WTC11 (cell line): ENCODE measurements at regions not wholly inside any gene's neighbourhood (a gene's known extent, or its start where the extent isn't known, plus 50 kb on each side); places are given as distances from the start of the nearest gene placed in this dataset.

ENCODE experiments used
- ATAC-seq: fragments of 200-7000 bp; cut with Tn5 transposase; 2 replicates; pipeline ENCODE4 v1.10.0; 2021; ENCODE audit warnings: mild to moderate bottlenecking, moderate library complexity
- CTCF ChIA-PET: fragments of 300-600 bp; sonication (Branson Sonifier 250); formaldehyde crosslinking; loops from one replicate; lab custom pipeline; 2021; ENCODE audit warnings: antibody characterized with exemption; lab: Charles Lee
- POLR2A ChIA-PET: fragments of 350-600 bp; sonication (Branson Sonifier 250); formaldehyde crosslinking; loops from one replicate; lab custom pipeline; 2021; ENCODE audit warnings: antibody characterized with exemption; lab: Charles Lee
- DNase-seq: peaks from one replicate; pipeline ENCODE4 v3.0.0; 2021; ENCODE audit warnings: low spot score
- H3K27ac Mint-ChIP-seq: 2 replicates; pipeline ENCODE4 v1.8.0; 2021; ENCODE audit warnings: mixed read lengths
- H3K27me3 Mint-ChIP-seq: 2 replicates; pipeline ENCODE4 v1.8.0; 2021; ENCODE audit warnings: low read depth, mild to moderate bottlenecking, moderate library complexity, mixed read lengths
- H3K36me3 Mint-ChIP-seq: 2 replicates; pipeline ENCODE4 v1.8.0; 2021; ENCODE audit warnings: mixed read lengths
- H3K4me1 Mint-ChIP-seq: 2 replicates; pipeline ENCODE4 v1.8.0; 2022; ENCODE audit warnings: mixed read lengths
- H3K4me3 Mint-ChIP-seq: 2 replicates; pipeline ENCODE4 v1.8.0; 2021; ENCODE audit warnings: mild to moderate bottlenecking, moderate library complexity, mixed read lengths
- H3K9me3 Mint-ChIP-seq: 2 replicates; pipeline ENCODE4 v1.8.0; 2021; ENCODE audit warnings: mixed read lengths
- CBFB ChIP-seq: sonication (generic); formaldehyde crosslinking; IDR thresholded peaks from 2 replicates; pipeline ENCODE4 v1.8.1; 2022; ENCODE audit warnings: mild to moderate bottlenecking, low read depth, missing genetic modification reagents
- CREB1 ChIP-seq: sonication (generic); formaldehyde crosslinking; IDR thresholded peaks from 2 replicates; pipeline ENCODE4 v1.8.0; 2023; ENCODE audit warnings: mild to moderate bottlenecking, missing genetic modification reagents
- ETV6 ChIP-seq: sonication (generic); formaldehyde crosslinking; IDR thresholded peaks from 2 replicates; pipeline ENCODE4 v1.8.1; 2022; ENCODE audit warnings: mild to moderate bottlenecking, missing genetic modification reagents
- FOXK1 ChIP-seq: sonication (generic); formaldehyde crosslinking; IDR thresholded peaks from 2 replicates; pipeline ENCODE4 v1.8.0; 2022; ENCODE audit warnings: mild to moderate bottlenecking, moderate library complexity, missing genetic modification reagents
- FOXP1 ChIP-seq: sonication (generic); formaldehyde crosslinking; IDR thresholded peaks from 2 replicates; pipeline ENCODE4 v1.8.0; 2022; ENCODE audit warnings: missing genetic modification reagents, mild to moderate bottlenecking, moderate library complexity, borderline replicate concordance
- GTF2I ChIP-seq: fragments of 250-450 bp; sonication (Bioruptor Pico); conservative IDR thresholded peaks from 2 replicates; pipeline ENCODE4 v1.4.0; 2021; ENCODE audit warnings: mild to moderate bottlenecking
- HMGA2 ChIP-seq: fragments of 250-450 bp; sonication (Bioruptor Pico); IDR thresholded peaks from 2 replicates; pipeline ENCODE4 v1.4.0; 2021; ENCODE audit warnings: mild to moderate bottlenecking, moderate library complexity
- HMGXB4 ChIP-seq: sonication (generic); formaldehyde crosslinking; IDR thresholded peaks from 2 replicates; pipeline ENCODE4 v1.8.1; 2023; ENCODE audit warnings: mild to moderate bottlenecking, moderate library complexity, missing genetic modification reagents
- RORB ChIP-seq: fragments of 250-450 bp; sonication (Bioruptor Pico); IDR thresholded peaks from 2 replicates; pipeline ENCODE4 v1.9.0; 2021; ENCODE audit warnings: mild to moderate bottlenecking
- SP1 ChIP-seq: sonication (generic); formaldehyde crosslinking; conservative IDR thresholded peaks from 2 replicates; pipeline ENCODE4 v1.8.1; 2022; ENCODE audit warnings: missing genetic modification reagents
- ZMAT4 ChIP-seq: fragments of 250-450 bp; sonication (Bioruptor Pico); IDR thresholded peaks from 2 replicates; pipeline ENCODE4 v1.9.0; 2021; ENCODE audit warnings: mild to moderate bottlenecking
- ZNF263 ChIP-seq: sonication (generic); formaldehyde crosslinking; IDR thresholded peaks from 2 replicates; pipeline ENCODE4 v1.8.1; 2022; ENCODE audit warnings: low read depth, mild to moderate bottlenecking, moderate library complexity, missing genetic modification reagents
- ZNF317 ChIP-seq: sonication (generic); formaldehyde crosslinking; IDR thresholded peaks from 2 replicates; pipeline ENCODE4 v1.8.1; 2023; ENCODE audit warnings: low read depth, mild to moderate bottlenecking, moderate library complexity, missing genetic modification reagents, borderline replicate concordance
- ZNF532 ChIP-seq: fragments of 250-450 bp; sonication (Bioruptor Pico); IDR thresholded peaks from 2 replicates; pipeline ENCODE4 v1.9.0; 2021; ENCODE audit warnings: mild to moderate bottlenecking, borderline replicate concordance
- TF ChIP-seq, protein P1 (sequence below): sonication (generic); formaldehyde crosslinking; IDR thresholded peaks from 2 replicates; pipeline ENCODE4 v1.8.0; 2023; ENCODE audit warnings: missing genetic modification reagents, mild to moderate bottlenecking, borderline replicate concordance
- TF ChIP-seq, protein P2 (sequence below): sonication (generic); formaldehyde crosslinking; IDR thresholded peaks from 2 replicates; pipeline ENCODE4 v1.8.1; 2022; ENCODE audit warnings: missing genetic modification reagents, borderline replicate concordance
- TF ChIP-seq, protein P3 (sequence below): sonication (generic); formaldehyde crosslinking; IDR thresholded peaks from 2 replicates; pipeline ENCODE4 v1.8.1; 2022; ENCODE audit warnings: low read depth, mild to moderate bottlenecking, moderate library complexity, missing genetic modification reagents, borderline replicate concordance

DNA sequence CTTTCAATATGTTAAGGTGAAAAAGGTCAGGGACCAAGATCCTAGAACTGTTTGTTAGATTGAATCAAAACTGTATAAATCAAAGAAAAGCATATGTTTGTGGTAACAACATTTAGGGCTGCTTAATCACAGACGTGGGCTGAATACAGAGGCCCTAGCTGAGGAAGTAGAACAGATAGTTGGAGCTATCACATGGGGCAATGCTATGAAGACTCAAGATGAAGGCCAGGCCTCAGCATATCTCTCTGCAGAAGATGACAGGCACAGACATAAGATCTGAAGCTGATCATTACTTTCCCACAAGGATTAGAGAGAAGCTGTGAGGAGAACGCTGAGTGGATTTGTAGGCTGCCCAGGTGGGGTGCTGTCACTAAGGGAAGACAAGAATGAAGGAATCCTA lies 158.6 kb upstream of the CARD18 start:
- Mint-ChIP-seq H3K4me3 (no peak overlapping the region), H3K27me3 (no peaks in the 10 kb centered on the region), H3K27ac (no peak overlapping the region), H3K36me3 (no peaks in the 10 kb centered on the region), H3K9me3 (peaks cover 6% of the 10 kb centered on the region; the same call in 1 of the 2 replicates), H3K4me1 (no peaks in the 10 kb centered on the region)
- ChIA-PET CTCF (no interaction called here), POLR2A (no interaction called here)
- no peak for DNase-seq
- TF ChIP-seq HMGXB4, result no peak
- TF ChIP-seq ZNF532 (CRISPR knock-in tag), result no peak
- no peak for TF ChIP-seq ZNF263
- TF ChIP-seq RORB (CRISPR knock-in tag), result no peak
- TF ChIP-seq FOXK1, result no peak
- TF ChIP-seq HMGA2 (CRISPR knock-in tag), result no peak
- TF ChIP-seq, protein P1, sequence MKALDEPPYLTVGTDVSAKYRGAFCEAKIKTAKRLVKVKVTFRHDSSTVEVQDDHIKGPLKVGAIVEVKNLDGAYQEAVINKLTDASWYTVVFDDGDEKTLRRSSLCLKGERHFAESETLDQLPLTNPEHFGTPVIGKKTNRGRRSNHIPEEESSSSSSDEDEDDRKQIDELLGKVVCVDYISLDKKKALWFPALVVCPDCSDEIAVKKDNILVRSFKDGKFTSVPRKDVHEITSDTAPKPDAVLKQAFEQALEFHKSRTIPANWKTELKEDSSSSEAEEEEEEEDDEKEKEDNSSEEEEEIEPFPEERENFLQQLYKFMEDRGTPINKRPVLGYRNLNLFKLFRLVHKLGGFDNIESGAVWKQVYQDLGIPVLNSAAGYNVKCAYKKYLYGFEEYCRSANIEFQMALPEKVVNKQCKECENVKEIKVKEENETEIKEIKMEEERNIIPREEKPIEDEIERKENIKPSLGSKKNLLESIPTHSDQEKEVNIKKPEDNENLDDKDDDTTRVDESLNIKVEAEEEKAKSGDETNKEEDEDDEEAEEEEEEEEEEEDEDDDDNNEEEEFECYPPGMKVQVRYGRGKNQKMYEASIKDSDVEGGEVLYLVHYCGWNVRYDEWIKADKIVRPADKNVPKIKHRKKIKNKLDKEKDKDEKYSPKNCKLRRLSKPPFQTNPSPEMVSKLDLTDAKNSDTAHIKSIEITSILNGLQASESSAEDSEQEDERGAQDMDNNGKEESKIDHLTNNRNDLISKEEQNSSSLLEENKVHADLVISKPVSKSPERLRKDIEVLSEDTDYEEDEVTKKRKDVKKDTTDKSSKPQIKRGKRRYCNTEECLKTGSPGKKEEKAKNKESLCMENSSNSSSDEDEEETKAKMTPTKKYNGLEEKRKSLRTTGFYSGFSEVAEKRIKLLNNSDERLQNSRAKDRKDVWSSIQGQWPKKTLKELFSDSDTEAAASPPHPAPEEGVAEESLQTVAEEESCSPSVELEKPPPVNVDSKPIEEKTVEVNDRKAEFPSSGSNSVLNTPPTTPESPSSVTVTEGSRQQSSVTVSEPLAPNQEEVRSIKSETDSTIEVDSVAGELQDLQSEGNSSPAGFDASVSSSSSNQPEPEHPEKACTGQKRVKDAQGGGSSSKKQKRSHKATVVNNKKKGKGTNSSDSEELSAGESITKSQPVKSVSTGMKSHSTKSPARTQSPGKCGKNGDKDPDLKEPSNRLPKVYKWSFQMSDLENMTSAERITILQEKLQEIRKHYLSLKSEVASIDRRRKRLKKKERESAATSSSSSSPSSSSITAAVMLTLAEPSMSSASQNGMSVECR (CRISPR knock-in tag), result no peak
- no peak for TF ChIP-seq ZMAT4 (CRISPR knock-in tag)
- no peak for TF ChIP-seq GTF2I (CRISPR knock-in tag)
- TF ChIP-seq ETV6 (CRISPR knock-in tag), result no peak
- TF ChIP-seq CBFB (CRISPR knock-in tag), result no peak
- TF ChIP-seq ZNF317 (CRISPR knock-in tag), result no peak
- ATAC-seq, result no peak

DNA sequence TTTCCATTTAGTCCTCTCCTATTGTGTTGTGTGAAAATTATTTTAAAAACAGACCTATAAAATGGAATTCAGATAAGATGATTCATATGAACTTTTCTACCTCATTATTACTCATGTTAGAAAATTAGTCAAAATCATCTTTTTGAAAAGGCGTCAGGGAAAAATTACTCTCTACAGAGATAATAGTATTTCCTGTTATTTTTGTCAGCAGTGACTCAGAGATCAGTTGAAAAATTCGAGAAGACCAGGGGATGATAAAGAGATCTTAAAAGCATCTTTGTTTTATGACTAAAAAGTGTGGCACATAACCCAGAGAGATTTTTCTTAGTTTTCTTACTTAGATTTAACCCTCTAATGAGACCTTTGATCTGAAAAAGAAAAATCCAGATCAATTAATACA lies 157.9 kb upstream of the CARD18 start:
- CTCF ChIA-PET, result no interaction called here
- no peaks in the 10 kb centered on the region for H3K4me1 Mint-ChIP-seq
- H3K9me3 Mint-ChIP-seq, result peaks cover 6% of the 10 kb centered on the region; the same call in 1 of the 2 replicates
- TF ChIP-seq, protein P2, sequence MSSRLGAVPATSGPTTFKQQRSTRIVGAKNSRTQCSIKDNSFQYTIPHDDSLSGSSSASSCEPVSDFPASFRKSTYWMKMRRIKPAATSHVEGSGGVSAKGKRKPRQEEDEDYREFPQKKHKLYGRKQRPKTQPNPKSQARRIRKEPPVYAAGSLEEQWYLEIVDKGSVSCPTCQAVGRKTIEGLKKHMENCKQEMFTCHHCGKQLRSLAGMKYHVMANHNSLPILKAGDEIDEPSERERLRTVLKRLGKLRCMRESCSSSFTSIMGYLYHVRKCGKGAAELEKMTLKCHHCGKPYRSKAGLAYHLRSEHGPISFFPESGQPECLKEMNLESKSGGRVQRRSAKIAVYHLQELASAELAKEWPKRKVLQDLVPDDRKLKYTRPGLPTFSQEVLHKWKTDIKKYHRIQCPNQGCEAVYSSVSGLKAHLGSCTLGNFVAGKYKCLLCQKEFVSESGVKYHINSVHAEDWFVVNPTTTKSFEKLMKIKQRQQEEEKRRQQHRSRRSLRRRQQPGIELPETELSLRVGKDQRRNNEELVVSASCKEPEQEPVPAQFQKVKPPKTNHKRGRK (CRISPR knock-in tag), result no peak
- TF ChIP-seq FOXP1 (no peak), SP1 (no peak), ETV6 (CRISPR knock-in tag) (no peak), GTF2I (CRISPR knock-in tag) (no peak), CREB1 (CRISPR knock-in tag) (no peak)
- TF ChIP-seq, protein P3, sequence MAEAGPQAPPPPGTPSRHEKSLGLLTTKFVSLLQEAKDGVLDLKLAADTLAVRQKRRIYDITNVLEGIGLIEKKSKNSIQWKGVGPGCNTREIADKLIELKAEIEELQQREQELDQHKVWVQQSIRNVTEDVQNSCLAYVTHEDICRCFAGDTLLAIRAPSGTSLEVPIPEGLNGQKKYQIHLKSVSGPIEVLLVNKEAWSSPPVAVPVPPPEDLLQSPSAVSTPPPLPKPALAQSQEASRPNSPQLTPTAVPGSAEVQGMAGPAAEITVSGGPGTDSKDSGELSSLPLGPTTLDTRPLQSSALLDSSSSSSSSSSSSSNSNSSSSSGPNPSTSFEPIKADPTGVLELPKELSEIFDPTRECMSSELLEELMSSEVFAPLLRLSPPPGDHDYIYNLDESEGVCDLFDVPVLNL (CRISPR knock-in tag), result no peak
- TF ChIP-seq, protein P1 (CRISPR knock-in tag), result no peak

More for the DNA sequence above, 157.9 kb upstream of the CARD18 start:
- Mint-ChIP-seq H3K27me3 (no peaks in the 10 kb centered on the region), H3K36me3 (no peaks in the 10 kb centered on the region), H3K27ac (no peak overlapping the region), H3K4me3 (no peak overlapping the region)
- ATAC-seq, result no peak
- DNase-seq, result no peak
- POLR2A ChIA-PET, result no interaction called here
